HL-60 (cell line): ENCODE measurements at regions not wholly inside any gene's neighbourhood (a gene's known extent, or its start where the extent isn't known, plus 50 kb on each side); places are given as distances from the start of the nearest gene placed in this dataset.

Experiments used
- DNase-seq, 2 experiments: peaks; one replicate each; pipeline ENCODE4 v3.0.0-alpha.2; 2010 to 2020; ENCODE audit warnings: low read depth in 1 of 2, low spot score in 1 of 2
- H3K27ac ChIP-seq: fragments of 250-450 bp; sonication (Bioruptor Pico); replicated peaks from 2 replicates; pipeline ENCODE4 v1.5.1; 2020; ENCODE audit warnings: mild to moderate bottlenecking, moderate library complexity
- H3K27me3 ChIP-seq: fragments of 250-450 bp; sonication (Bioruptor Pico); 2 replicates; pipeline ENCODE4 v1.5.1; 2021; ENCODE audit warnings: mild to moderate bottlenecking, moderate library complexity; ENCODE audit not compliant: insufficient read depth, poor library complexity, severe bottlenecking
- H3K4me3 ChIP-seq: replicated peaks from 2 replicates; pipeline ENCODE4 v1.5.1; 2011; ENCODE audit warnings: mild to moderate bottlenecking, control low read depth, low read length; ENCODE audit not compliant: insufficient read depth
- CTCF ChIP-seq: IDR thresholded peaks from one replicate; pipeline ENCODE4 v1.5.1; 2011; ENCODE audit warnings: low read length, control low read depth, inconsistent platforms; ENCODE audit not compliant: insufficient read depth
- GABPA ChIP-seq: IDR thresholded peaks from 2 replicates; pipeline ENCODE4 v1.6.1; 2012; ENCODE audit warnings: low read depth
- POLR2AphosphoS5 ChIP-seq: IDR thresholded peaks from 2 replicates; pipeline ENCODE4 v1.6.1; 2012; ENCODE audit warnings: low read depth
- REST ChIP-seq: IDR thresholded peaks from 2 replicates; pipeline ENCODE4 v1.6.1; 2012; ENCODE audit warnings: low read depth; ENCODE audit not compliant: insufficient replicate concordance
- SPI1 ChIP-seq: IDR thresholded peaks from 2 replicates; pipeline ENCODE4 v1.6.1; 2012; ENCODE audit warnings: low read depth, mild to moderate bottlenecking, borderline replicate concordance

GRCh38 chr5:1642221-1642620, 118.5 kb upstream of the LPCAT1 start:
- DNase-seq = no peak
- no peak for TF ChIP-seq CTCF
- no peak for TF ChIP-seq SPI1
- TF ChIP-seq REST = no peak
- no peak for TF ChIP-seq GABPA
- no peak for TF ChIP-seq POLR2AphosphoS5
- Histone ChIP-seq H3K4me3 (no peak overlapping the region), H3K27ac (no peak overlapping the region), H3K27me3 (peaks cover 16% of the 10 kb centered on the region)

GRCh38 chr5:1641560-1642166, 117.9 kb upstream of the LPCAT1 start:
- H3K4me3 ChIP-seq = no peak overlapping the region
- peak; percentile 66 to 82 for DNase-seq
- peaks cover 16% of the 10 kb centered on the region for H3K27me3 ChIP-seq
- no peak overlapping the region for H3K27ac ChIP-seq
- TF ChIP-seq REST = no peak
- TF ChIP-seq GABPA = no peak
- TF ChIP-seq POLR2AphosphoS5 = no peak
- peak; percentile 81 for TF ChIP-seq CTCF
- no peak for TF ChIP-seq SPI1

- DNase-seq = no peak
- H3K27ac ChIP-seq = no peak overlapping the region
- TF ChIP-seq POLR2AphosphoS5 (no peak), CTCF (no peak), GABPA (no peak), REST (no peak), SPI1 (no peak)
- H3K4me3 ChIP-seq = no peak overlapping the region
- peaks cover 16% of the 10 kb centered on the region for H3K27me3 ChIP-seq
Measured at GRCh38 chr5:1641041-1641440, 117.3 kb upstream of the LPCAT1 start.
